Activated CD8-positive, alpha-beta memory T cell treated with anti-CD3 and anti-CD28 coated beads for 48 hours (primary cell): ENCODE measurements at regions not wholly inside any gene's neighbourhood (a gene's known extent, or its start where the extent isn't known, plus 50 kb on each side); places are given as distances from the start of the nearest gene placed in this dataset.
A peak's percentile ranks its signal among the peaks of the same experiment; 100 is the strongest.

Experiments
- DNase-seq, 3 experiments: peaks; one replicate each; pipeline ENCODE4 v3.0.0-alpha.2; 2020; ENCODE audit warnings: low read depth in 2 of 3, low spot score in 2 of 3

- no peak for DNase-seq
Measured at GRCh38 chr7:106606120-106606519, 54.8 kb downstream of the CCDC71L start.

- DNase-seq, result no peak
Measured at GRCh38 chr7:106604971-106605370, 56.0 kb downstream of the CCDC71L start.

- DNase-seq, result no peak
Measured at GRCh38 chr7:106604303-106604924, 56.5 kb downstream of the CCDC71L start.

- no peak for DNase-seq
Measured at GRCh38 chr7:106603346-106603745, 57.6 kb downstream of the CCDC71L start.

GRCh38 chr7:106602062-106602461, 58.9 kb downstream of the CCDC71L start:
- DNase-seq, result no peak

- DNase-seq, result no peak
Measured at GRCh38 chr7:106600569-106601373, 60.2 kb downstream of the CCDC71L start.

GRCh38 chr7:106599343-106599698, 61.6 kb downstream of the CCDC71L start:
- DNase-seq, result no peak

- DNase-seq, result peak; percentile 3 to 20 (median 5)
Measured at GRCh38 chr7:106598663-106599342, 62.2 kb downstream of the CCDC71L start.

GRCh38 chr7:106597751-106598546, 63.0 kb downstream of the CCDC71L start:
- DNase-seq, result no peak

GRCh38 chr7:106597014-106597413, 63.9 kb downstream of the CCDC71L start:
- no peak for DNase-seq

- no peak for DNase-seq
Measured at GRCh38 chr7:106595922-106596321, 65.0 kb downstream of the CCDC71L start.

GRCh38 chr7:106593028-106593417, 67.9 kb downstream of the CCDC71L start:
- no peak for DNase-seq

- DNase-seq, result no peak
Measured at GRCh38 chr7:106592282-106593027, 68.5 kb downstream of the CCDC71L start.

GRCh38 chr7:106591146-106591545, 69.8 kb downstream of the CCDC71L start:
- DNase-seq, result no peak

GRCh38 chr7:106590209-106590816, 70.6 kb downstream of the CCDC71L start:
- no peak for DNase-seq

GRCh38 chr7:106589198-106589879, 71.6 kb downstream of the CCDC71L start:
- DNase-seq, result no peak

GRCh38 chr7:106588422-106589197, 72.3 kb downstream of the CCDC71L start:
- DNase-seq, result no peak

GRCh38 chr7:106584914-106585759, 75.8 kb downstream of the CCDC71L start:
- no peak for DNase-seq
